GM21526 (cell line): ENCODE measurements at regions not wholly inside any gene's neighbourhood (a gene's known extent, or its start where the extent isn't known, plus 50 kb on each side); places are given as distances from the start of the nearest gene placed in this dataset.
"Not testable (repeated sequence)": the region's sequence is repeated elsewhere in the genome, so short reads cannot be mapped to it uniquely, and the experiment has no call there.

Experiments used
- ATAC-seq: cut with Tn5 transposase; IDR thresholded peaks from one replicate; pipeline ENCODE4 v1.9.1; 2021; ENCODE audit warnings: moderate library complexity; ENCODE audit not compliant: unreplicated experiment, low FRiP score

GRCh38 chr16:72729552-72729951 lies 318.4 kb downstream of the ZFHX3 start:
- ATAC-seq = not testable (repeated sequence)

GRCh38 chr16:72728516-72728915 lies 319.4 kb downstream of the ZFHX3 start:
- ATAC-seq = no peak

- ATAC-seq = no peak
Observed at GRCh38 chr16:72727565-72727964, 320.4 kb downstream of the ZFHX3 start.

GRCh38 chr16:72725643-72726042 lies 322.3 kb downstream of the ZFHX3 start:
- ATAC-seq = no peak

- ATAC-seq = no peak
Observed at GRCh38 chr16:72723781-72724180, 324.1 kb downstream of the ZFHX3 start.

- no peak for ATAC-seq
Observed at GRCh38 chr16:72722552-72722951, 325.4 kb downstream of the ZFHX3 start.

GRCh38 chr16:72721981-72722380 lies 325.9 kb downstream of the ZFHX3 start:
- no peak for ATAC-seq

GRCh38 chr16:72715267-72715666 lies 332.7 kb downstream of the ZFHX3 start:
- no peak for ATAC-seq

- ATAC-seq = no peak
Observed at GRCh38 chr16:72711823-72712222, 336.1 kb downstream of the ZFHX3 start.

- no peak for ATAC-seq
Observed at GRCh38 chr16:72705801-72706200, 342.1 kb downstream of the ZFHX3 start.

- ATAC-seq = no peak
Observed at GRCh38 chr16:72704746-72705372, 343.1 kb downstream of the ZFHX3 start.

GRCh38 chr16:72689851-72690250 lies 358.1 kb downstream of the ZFHX3 start:
- ATAC-seq = no peak

- no peak for ATAC-seq
Observed at GRCh38 chr16:72680732-72681131, 367.2 kb downstream of the ZFHX3 start.

- ATAC-seq = no peak
Observed at GRCh38 chr16:72679856-72680255, 368.1 kb downstream of the ZFHX3 start.

- ATAC-seq = no peak
Observed at GRCh38 chr16:72677662-72678447, 370.1 kb downstream of the ZFHX3 start.

GRCh38 chr16:72673118-72673517 lies 374.8 kb downstream of the ZFHX3 start:
- ATAC-seq = no peak

GRCh38 chr16:72666267-72666666 lies 381.7 kb downstream of the ZFHX3 start:
- no peak for ATAC-seq

- ATAC-seq = no peak
Observed at GRCh38 chr16:72665701-72666100, 382.2 kb downstream of the ZFHX3 start.

GRCh38 chr16:72664509-72665408 lies 383.2 kb downstream of the ZFHX3 start:
- ATAC-seq = peak; percentile 99

GRCh38 chr16:72664056-72664508 lies 383.8 kb downstream of the ZFHX3 start:
- ATAC-seq = no peak
